ENCODE measurements at regions not wholly inside any gene's neighbourhood (a gene's known extent, or its start where the extent isn't known, plus 50 kb on each side); places are given as distances from the start of the nearest gene placed in this dataset.

- no peak for DNase-seq
Measured at GRCh38 chr10:85537561-85537960, 829.0 kb downstream of the GRID1 start.

GRCh38 chr10:85538601-85539000, 828.0 kb downstream of the GRID1 start:
- DNase-seq = no peak

GRCh38 chr10:85542152-85542551, 824.4 kb downstream of the GRID1 start:
- DNase-seq = peak in 1 of 51 donors; percentile 1

- no peak for DNase-seq
Measured at GRCh38 chr10:85542936-85543730, 823.5 kb downstream of the GRID1 start.

GRCh38 chr10:85544956-85545355, 821.6 kb downstream of the GRID1 start:
- DNase-seq = no peak

GRCh38 chr10:85545874-85546273, 820.7 kb downstream of the GRID1 start:
- no peak for DNase-seq

- no peak for DNase-seq
Measured at GRCh38 chr10:85547460-85548023, 819.1 kb downstream of the GRID1 start.

- peak in 36 of 51 donors; percentile 1 to 72 (median 24) for DNase-seq
Measured at GRCh38 chr10:85548034-85548433, 818.6 kb downstream of the GRID1 start.

Measured in hypothalamus (tissue), 51 donors.